ENCODE measurements at regions not wholly inside any gene's neighbourhood (a gene's known extent, or its start where the extent isn't known, plus 50 kb on each side); places are given as distances from the start of the nearest gene placed in this dataset.

DNA sequence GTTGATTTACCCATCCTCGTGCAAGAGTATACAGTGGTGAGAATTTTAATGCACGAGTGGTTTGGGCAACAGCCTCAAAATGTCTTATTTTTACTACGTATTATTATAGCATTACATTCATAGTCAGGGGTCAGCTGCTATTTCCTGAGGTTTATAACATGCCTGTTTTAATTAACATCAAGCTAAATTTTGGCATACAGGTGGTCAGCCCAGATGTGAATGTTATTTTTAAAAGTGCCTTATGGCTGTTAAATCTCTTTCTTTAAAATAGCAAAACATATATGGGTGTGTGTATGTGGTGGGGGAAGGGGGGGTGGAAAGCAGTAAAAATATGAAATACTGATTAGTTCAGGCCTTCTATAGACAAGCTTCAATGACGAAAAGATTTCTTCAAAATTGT lies 424.5 kb upstream of the CLINT1 start:
- no peak for DNase-seq
- peak overlapping the region in 1 of 6 donors; percentile 48 for H3K27ac Mint-ChIP-seq
- H3K36me3 Mint-ChIP-seq: peaks cover 0 to 7% of the 10 kb centered on the region in 2 donors
- ATAC-seq (ENCODE audit: low read depth in 2 of 2): no peak
- no peak overlapping the region for H3K4me3 Mint-ChIP-seq
- H3K9me3 Mint-ChIP-seq: peaks cover 0 to 5% (median 2%) of the 10 kb centered on the region in 7 donors
- peaks cover 0 to 8% (median 5%) of the 10 kb centered on the region in 3 donors for H3K4me1 Mint-ChIP-seq
- peaks cover 0 to 8% (median 0%) of the 10 kb centered on the region in 3 donors for H3K27me3 Mint-ChIP-seq

DNA sequence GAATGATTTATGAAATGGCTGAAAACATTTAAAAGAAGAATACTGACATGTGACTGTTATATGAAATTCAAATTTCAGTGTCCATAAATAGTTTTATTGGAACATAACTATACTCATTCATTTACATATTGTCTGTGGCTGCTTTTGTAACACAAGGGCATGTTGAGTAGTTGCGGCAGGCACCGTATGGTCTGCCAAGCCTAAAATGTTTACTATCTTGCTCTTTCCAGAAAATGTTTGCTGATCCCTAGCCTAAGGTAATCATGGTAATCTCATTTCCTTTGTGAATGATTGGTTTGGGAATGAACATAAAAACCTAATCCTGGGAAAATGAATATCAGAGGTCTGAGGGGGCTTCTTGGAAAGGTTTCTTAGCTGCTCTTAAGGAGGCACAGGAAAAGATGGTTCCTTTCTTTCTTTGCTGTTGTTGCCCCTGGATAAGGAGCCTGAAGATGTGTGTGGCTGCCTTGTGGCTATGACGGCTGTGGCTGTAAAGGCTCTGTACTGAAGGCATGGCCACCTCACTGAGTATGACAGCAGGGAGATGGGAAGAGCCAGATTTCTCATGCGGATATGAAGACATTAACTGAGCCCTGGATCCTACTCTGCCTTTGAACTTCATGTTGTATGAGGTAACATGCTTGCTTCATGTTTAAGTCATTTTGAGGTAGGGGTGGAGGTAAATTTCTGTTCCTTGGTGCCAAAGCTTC lies 419.4 kb upstream of the CLINT1 start:
- Mint-ChIP-seq H3K9me3 (peaks cover 0 to 5% (median 0%) of the 10 kb centered on the region in 7 donors), H3K4me1 (peaks cover 0 to 8% (median 5%) of the 10 kb centered on the region in 3 donors), H3K4me3 (no peak overlapping the region), H3K27me3 (peaks cover 0 to 8% (median 4%) of the 10 kb centered on the region in 3 donors), H3K27ac (peak overlapping the region in 1 of 6 donors; percentile 75), H3K36me3 (peaks cover 0 to 7% of the 10 kb centered on the region in 2 donors)
- no peak for ATAC-seq (ENCODE audit: low read depth in 2 of 2)
- no peak for DNase-seq

DNA sequence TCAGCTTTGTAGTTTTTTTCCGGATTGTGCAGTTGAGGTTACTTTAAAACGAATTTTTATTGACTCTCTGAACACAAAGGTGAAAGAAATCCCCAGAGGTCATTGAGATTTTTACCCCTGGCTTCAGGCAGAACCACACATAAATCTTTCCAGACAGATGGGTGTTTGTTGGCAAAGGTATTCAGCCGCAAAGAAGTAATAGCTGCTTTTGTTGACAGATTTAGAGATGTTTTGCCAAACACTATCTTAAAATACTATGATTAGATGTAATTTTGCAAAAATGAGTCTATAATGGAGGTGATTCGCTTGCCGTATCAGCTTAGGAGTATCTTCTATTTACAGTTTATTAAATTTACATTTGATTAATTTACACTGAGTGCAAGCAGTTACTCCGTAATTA lies 418.3 kb upstream of the CLINT1 start:
- DNase-seq: no peak
- H3K4me1 Mint-ChIP-seq: no peaks in the 10 kb centered on the region
- H3K27me3 Mint-ChIP-seq: peaks cover 0 to 4% (median under 1%) of the 10 kb centered on the region in 3 donors
- ATAC-seq (ENCODE audit: low read depth in 2 of 2): no peak
- H3K36me3 Mint-ChIP-seq: peaks cover 0 to under 1% of the 10 kb centered on the region in 2 donors
- no peak overlapping the region for H3K4me3 Mint-ChIP-seq
- peaks cover 0 to 1% (median 0%) of the 10 kb centered on the region in 7 donors for H3K9me3 Mint-ChIP-seq
- H3K27ac Mint-ChIP-seq: peak overlapping the region in 1 of 6 donors; percentile 10

DNA sequence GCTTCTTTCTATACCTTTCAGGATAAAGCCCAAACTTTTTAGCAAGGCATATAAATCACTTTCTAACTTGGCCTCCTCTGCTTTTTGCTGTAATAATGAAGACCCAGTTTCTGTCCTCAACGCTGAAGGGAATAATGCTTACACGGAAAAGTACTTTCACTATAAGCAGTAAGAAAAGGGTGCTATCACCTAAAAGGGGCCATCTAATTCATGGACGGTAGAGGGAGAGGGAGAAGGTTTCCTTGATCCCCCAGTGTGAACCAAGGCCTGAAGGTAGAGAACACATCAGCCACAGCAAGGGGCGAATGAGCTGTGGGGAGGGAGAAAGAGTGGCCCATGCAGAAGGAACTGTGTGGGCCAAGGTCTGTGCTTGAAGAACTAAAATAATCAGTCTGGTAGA lies 417.7 kb upstream of the CLINT1 start:
- DNase-seq (no peak), ATAC-seq (ENCODE audit: low read depth in 2 of 2) (no peak)
- Mint-ChIP-seq H3K4me3 (no peak overlapping the region), H3K4me1 (no peaks in the 10 kb centered on the region), H3K9me3 (peaks cover 0 to 1% (median 0%) of the 10 kb centered on the region in 7 donors), H3K27me3 (peaks cover 0 to 4% (median 0%) of the 10 kb centered on the region in 3 donors), H3K27ac (peak overlapping the region in 1 of 6 donors; percentile 10), H3K36me3 (no peaks in the 10 kb centered on the region)

DNA sequence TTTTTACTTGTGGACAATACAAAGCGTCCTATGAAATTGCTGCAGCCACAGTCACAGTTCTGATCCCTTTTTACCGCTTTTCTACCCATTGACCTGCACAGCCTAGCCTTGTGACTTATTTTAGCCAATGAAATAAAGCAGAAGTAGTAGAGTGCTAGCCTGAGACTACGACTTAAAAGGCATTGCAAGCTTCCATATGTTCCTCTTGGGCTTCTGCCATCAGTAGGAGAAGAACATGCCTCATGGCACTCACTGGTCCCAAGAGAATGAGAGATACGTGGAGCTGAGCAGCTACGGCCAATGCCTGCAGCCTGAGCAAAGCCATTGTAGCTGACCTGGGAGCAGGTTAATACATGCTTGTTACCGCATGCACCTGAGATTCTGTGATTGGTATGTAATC lies 416.6 kb upstream of the CLINT1 start:
- DNase-seq (no peak), ATAC-seq (ENCODE audit: low read depth in 2 of 2) (no peak)
- Mint-ChIP-seq H3K27me3 (peaks cover 0 to 4% (median 0%) of the 10 kb centered on the region in 3 donors), H3K4me3 (no peak overlapping the region), H3K4me1 (no peaks in the 10 kb centered on the region), H3K36me3 (no peaks in the 10 kb centered on the region), H3K9me3 (peaks cover 0 to 1% (median 0%) of the 10 kb centered on the region in 7 donors), H3K27ac (no peak overlapping the region)

DNA sequence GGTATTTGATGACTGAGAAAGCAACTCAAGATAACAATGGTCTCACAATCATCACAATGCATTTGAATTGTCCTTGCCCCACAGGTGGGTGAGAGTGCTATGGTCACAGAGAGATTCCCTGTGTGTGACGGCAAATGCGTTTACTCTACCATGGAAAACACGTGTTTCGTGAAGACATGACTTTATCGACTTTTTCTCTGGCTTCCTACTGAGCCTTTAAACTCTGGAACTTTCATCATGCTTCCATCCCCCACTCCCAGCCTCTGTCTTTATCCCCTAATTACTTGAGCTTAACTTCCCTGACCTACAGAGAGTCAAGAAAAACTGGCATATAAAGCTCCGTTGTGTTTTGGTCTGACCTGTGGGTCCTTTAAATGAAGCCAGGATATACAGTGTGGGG lies 414.1 kb upstream of the CLINT1 start:
- Mint-ChIP-seq H3K9me3 (peaks cover 0 to 6% (median under 1%) of the 10 kb centered on the region in 7 donors), H3K27ac (no peak overlapping the region), H3K27me3 (peaks cover 0 to 4% (median 0%) of the 10 kb centered on the region in 3 donors), H3K4me3 (no peak overlapping the region), H3K36me3 (peaks cover 0 to 6% of the 10 kb centered on the region in 2 donors), H3K4me1 (no peaks in the 10 kb centered on the region)
- no peak for ATAC-seq (ENCODE audit: low read depth in 2 of 2)
- no peak for DNase-seq

DNA sequence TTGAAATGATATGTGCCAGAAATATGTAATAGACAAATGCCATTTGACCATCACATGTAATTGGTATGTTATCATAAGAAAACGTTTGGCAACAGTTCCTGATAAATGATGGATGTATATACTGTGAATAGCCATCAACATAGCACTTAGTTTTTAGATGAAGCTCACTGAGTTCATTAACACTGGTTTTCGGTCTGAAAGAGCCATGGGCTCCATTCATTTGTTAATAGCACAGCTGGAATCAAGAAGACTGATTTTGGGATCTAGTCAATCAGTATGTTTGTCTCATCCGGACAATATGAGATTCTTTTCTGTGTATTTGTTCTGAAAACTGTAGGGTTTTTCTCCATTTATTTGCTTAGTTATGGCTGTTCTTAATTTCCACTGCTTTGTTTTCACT lies 413.5 kb upstream of the CLINT1 start:
- Mint-ChIP-seq H3K4me1 (no peaks in the 10 kb centered on the region), H3K9me3 (peaks cover 0 to 8% (median 6%) of the 10 kb centered on the region in 7 donors), H3K36me3 (peaks cover 0 to 7% of the 10 kb centered on the region in 2 donors), H3K4me3 (no peak overlapping the region), H3K27ac (no peak overlapping the region), H3K27me3 (peaks cover 0 to 4% (median 0%) of the 10 kb centered on the region in 3 donors)
- ATAC-seq (ENCODE audit: low read depth in 2 of 2) (no peak), DNase-seq (no peak)

DNA sequence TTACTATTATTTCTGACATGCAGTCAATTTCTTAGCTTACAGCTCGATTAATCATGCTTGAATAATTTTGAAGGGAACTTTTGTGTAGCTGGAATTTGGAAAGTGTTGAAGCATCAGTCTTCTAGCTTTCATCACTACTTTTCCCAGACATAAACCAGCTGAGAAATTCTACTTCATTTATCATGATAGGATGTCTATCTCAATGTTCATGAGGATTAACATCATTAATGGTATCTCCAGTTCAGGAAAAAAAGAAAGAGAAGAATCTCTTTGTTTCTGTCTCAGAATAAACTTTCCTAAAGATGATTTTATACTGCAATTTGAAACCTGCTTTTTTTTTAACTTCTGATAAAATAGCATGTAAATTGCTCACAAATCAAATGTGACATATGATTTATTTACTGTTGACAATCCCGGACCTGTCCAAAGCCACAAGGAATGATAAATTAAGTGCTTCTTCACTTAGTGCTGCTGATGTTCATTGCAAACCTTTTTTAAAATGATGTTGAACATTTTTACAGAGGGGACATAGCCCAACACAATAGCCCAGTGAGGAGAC lies 412.1 kb upstream of the CLINT1 start:
- ATAC-seq (ENCODE audit: low read depth in 2 of 2) (no peak), DNase-seq (no peak)
- H3K9me3 Mint-ChIP-seq: peaks cover 0 to 17% (median 9%) of the 10 kb centered on the region in 7 donors
- H3K4me1 Mint-ChIP-seq: no peaks in the 10 kb centered on the region
- no peaks in the 10 kb centered on the region for H3K27me3 Mint-ChIP-seq
- H3K36me3 Mint-ChIP-seq: peaks cover 3 to 7% of the 10 kb centered on the region in 2 donors
- H3K27ac Mint-ChIP-seq: peak overlapping the region in 1 of 6 donors; percentile 68
- H3K4me3 Mint-ChIP-seq: no peak overlapping the region

DNA sequence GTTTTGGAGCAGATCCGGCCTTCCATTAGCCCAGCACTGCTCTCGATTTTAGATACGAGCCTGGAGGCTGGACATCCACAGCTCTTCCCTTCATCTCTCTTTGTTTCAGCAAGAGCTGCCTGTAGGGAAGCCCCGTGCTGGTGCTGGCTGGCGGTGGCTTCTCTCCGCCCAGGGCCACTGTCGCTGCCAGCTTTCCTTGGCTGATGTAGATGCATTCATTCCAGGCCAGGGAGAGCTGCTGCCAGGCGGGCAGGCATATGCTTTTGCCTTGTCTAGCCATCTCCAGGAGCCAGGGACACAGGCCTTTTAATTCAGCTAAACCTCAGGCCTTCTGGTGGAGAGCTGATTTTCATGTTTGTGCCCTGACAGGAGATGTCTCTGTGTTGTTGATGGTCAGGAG lies 409.3 kb upstream of the CLINT1 start:
- DNase-seq: no peak
- no peak overlapping the region for H3K27ac Mint-ChIP-seq
- peaks cover 3 to 7% of the 10 kb centered on the region in 2 donors for H3K36me3 Mint-ChIP-seq
- ATAC-seq (ENCODE audit: low read depth in 2 of 2): no peak
- peaks cover 9 to 11% (median 10%) of the 10 kb centered on the region in 3 donors for H3K4me1 Mint-ChIP-seq
- H3K27me3 Mint-ChIP-seq: no peaks in the 10 kb centered on the region
- H3K9me3 Mint-ChIP-seq: peaks cover 0 to 17% (median 9%) of the 10 kb centered on the region in 7 donors
- H3K4me3 Mint-ChIP-seq: peak overlapping the region in 1 of 8 donors; percentile 19

DNA sequence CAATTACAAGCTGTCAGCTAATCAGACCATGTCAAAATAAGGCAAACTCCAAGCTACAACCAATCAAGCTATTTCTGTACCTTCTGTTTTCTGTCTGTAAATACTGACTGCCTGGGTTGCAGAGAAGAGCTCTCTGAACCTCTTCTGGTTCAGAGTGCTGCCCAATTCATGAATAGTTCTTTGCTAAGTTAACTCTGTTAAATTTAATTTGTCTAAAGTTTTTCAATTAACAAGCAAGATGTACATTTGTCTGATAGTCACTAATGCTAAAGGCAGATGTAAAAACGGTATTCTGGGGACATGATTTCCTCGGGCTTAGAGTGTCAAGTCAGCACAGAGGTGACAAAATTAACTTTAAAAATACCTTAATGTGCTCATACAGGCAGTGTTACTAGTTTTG lies 408.3 kb upstream of the CLINT1 start:
- Mint-ChIP-seq H3K27me3 (no peaks in the 10 kb centered on the region), H3K4me1 (peaks cover 9 to 11% (median 10%) of the 10 kb centered on the region in 3 donors), H3K4me3 (no peak overlapping the region), H3K9me3 (peaks cover 0 to 17% (median 9%) of the 10 kb centered on the region in 7 donors), H3K36me3 (peaks cover 3 to 7% of the 10 kb centered on the region in 2 donors), H3K27ac (no peak overlapping the region)
- ATAC-seq (ENCODE audit: low read depth in 2 of 2): no peak
- no peak for DNase-seq

DNA sequence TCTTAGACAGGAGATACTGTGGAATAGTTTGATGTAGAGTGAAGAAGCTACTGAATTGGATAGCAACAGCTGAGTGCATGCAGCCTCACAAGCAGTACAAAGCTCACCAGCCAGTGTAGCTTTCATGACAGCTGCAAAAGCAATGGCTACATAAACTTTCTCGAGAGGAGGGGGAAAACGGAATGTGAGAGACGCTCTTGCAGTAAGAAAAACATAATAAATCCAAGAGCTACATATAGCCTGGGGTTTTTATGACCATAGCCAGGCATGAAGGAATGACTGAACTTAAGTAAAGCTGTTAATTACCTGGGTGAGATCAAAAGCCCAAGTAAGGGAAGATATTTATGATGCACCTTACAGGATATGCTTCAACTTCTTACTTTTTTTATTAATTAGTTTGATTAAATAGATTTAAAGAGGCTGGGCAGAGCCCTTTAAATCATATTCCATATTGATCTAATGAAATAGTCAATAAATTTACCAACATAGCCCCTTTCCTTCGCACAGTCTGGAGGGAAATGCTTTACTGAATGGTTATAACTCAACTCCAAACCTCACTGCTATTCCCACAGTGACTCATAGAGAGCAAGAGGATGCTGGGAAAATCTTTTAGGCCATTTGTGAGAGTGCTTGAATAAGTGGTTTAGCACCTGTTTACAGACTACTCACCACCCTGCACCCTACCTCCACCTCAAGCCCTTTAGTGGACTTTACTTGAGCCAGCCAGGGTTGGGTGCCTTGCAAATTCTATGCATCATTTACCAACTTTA lies 407.2 kb upstream of the CLINT1 start:
- H3K27me3 Mint-ChIP-seq: no peaks in the 10 kb centered on the region
- no peak overlapping the region for H3K4me3 Mint-ChIP-seq
- no peak for DNase-seq
- peaks cover 3 to 7% of the 10 kb centered on the region in 2 donors for H3K36me3 Mint-ChIP-seq
- peaks cover 0 to 17% (median 9%) of the 10 kb centered on the region in 7 donors for H3K9me3 Mint-ChIP-seq
- H3K27ac Mint-ChIP-seq: no peak overlapping the region
- ATAC-seq (ENCODE audit: low read depth in 2 of 2): no peak
- peaks cover 9 to 11% (median 10%) of the 10 kb centered on the region in 3 donors for H3K4me1 Mint-ChIP-seq

DNA sequence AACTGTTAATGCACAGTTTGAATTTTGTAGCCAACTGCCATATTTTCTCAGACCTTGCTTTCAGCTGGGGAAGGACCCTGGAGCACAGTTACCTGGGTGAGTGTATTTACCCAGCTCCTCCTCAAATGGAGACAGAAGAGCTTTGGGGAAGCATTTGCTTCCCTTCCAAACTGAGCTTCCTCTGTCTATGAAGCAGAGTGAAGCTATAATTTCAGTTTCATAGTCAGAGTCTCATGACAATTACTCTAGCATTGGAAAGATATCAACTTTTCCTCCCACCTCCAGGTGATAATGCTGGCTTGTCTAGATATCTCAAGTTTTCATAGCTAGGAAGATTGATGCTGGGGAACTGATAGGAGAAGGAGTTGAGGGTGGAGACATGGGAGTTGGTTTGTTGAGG lies 406.4 kb upstream of the CLINT1 start:
- H3K27ac Mint-ChIP-seq: no peak overlapping the region
- ATAC-seq (ENCODE audit: low read depth in 2 of 2) (no peak), DNase-seq (no peak)
- H3K9me3 Mint-ChIP-seq: peaks cover 0 to 17% (median 9%) of the 10 kb centered on the region in 7 donors
- H3K4me3 Mint-ChIP-seq: no peak overlapping the region
- peaks cover 9 to 11% (median 10%) of the 10 kb centered on the region in 3 donors for H3K4me1 Mint-ChIP-seq
- no peaks in the 10 kb centered on the region for H3K27me3 Mint-ChIP-seq
- H3K36me3 Mint-ChIP-seq: peaks cover 3 to 7% of the 10 kb centered on the region in 2 donors

DNA sequence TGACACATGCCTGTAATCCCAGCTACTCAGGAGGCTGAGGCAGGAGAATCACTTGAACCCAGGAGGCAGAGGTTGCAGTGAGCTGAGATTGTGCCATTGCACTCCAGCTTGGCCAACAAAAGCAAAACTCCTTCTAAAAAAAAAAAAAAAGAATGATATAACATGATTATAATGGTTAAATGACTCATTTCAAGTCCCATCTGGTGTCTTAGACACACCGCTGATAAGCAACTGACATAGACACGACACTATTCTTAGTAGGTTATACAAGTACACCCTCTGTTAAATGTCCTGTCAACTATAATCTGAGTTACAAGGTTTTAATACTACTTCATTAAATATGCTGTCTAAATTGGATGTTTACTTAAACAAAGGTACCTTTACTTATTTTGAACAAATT lies 405.3 kb upstream of the CLINT1 start:
- Mint-ChIP-seq H3K9me3 (peaks cover 0 to 17% (median 9%) of the 10 kb centered on the region in 7 donors), H3K27ac (peak overlapping the region in 1 of 6 donors; percentile 37), H3K27me3 (no peaks in the 10 kb centered on the region), H3K36me3 (peaks cover 3 to 7% of the 10 kb centered on the region in 2 donors), H3K4me3 (no peak overlapping the region), H3K4me1 (peaks cover 9 to 11% (median 10%) of the 10 kb centered on the region in 3 donors)
- ATAC-seq (ENCODE audit: low read depth in 2 of 2) (no peak), DNase-seq (no peak)
